WTC11 (cell line): ENCODE measurements at regions not wholly inside any gene's neighbourhood (a gene's known extent, or its start where the extent isn't known, plus 50 kb on each side); places are given as distances from the start of the nearest gene placed in this dataset.
"Not testable (repeated sequence)": the region's sequence is repeated elsewhere in the genome, so short reads cannot be mapped to it uniquely, and the experiment has no call there.

Experiments
- ATAC-seq: fragments of 200-7000 bp; cut with Tn5 transposase; 2 replicates; pipeline ENCODE4 v1.10.0; 2021; ENCODE audit warnings: mild to moderate bottlenecking, moderate library complexity
- CTCF ChIA-PET: fragments of 300-600 bp; sonication (Branson Sonifier 250); formaldehyde crosslinking; loops from one replicate; lab custom pipeline; 2021; ENCODE audit warnings: antibody characterized with exemption; lab: Charles Lee
- POLR2A ChIA-PET: fragments of 350-600 bp; sonication (Branson Sonifier 250); formaldehyde crosslinking; loops from one replicate; lab custom pipeline; 2021; ENCODE audit warnings: antibody characterized with exemption; lab: Charles Lee
- DNase-seq: peaks from one replicate; pipeline ENCODE4 v3.0.0; 2021; ENCODE audit warnings: low spot score
- H3K27ac Mint-ChIP-seq: 2 replicates; pipeline ENCODE4 v1.8.0; 2021; ENCODE audit warnings: mixed read lengths
- H3K27me3 Mint-ChIP-seq: 2 replicates; pipeline ENCODE4 v1.8.0; 2021; ENCODE audit warnings: low read depth, mild to moderate bottlenecking, moderate library complexity, mixed read lengths
- H3K36me3 Mint-ChIP-seq: 2 replicates; pipeline ENCODE4 v1.8.0; 2021; ENCODE audit warnings: mixed read lengths
- H3K4me1 Mint-ChIP-seq: 2 replicates; pipeline ENCODE4 v1.8.0; 2022; ENCODE audit warnings: mixed read lengths
- H3K4me3 Mint-ChIP-seq: 2 replicates; pipeline ENCODE4 v1.8.0; 2021; ENCODE audit warnings: mild to moderate bottlenecking, moderate library complexity, mixed read lengths
- H3K9me3 Mint-ChIP-seq: 2 replicates; pipeline ENCODE4 v1.8.0; 2021; ENCODE audit warnings: mixed read lengths
- ATF1 ChIP-seq: sonication (generic); formaldehyde crosslinking; IDR thresholded peaks from 2 replicates; pipeline ENCODE4 v1.8.1; 2023; ENCODE audit warnings: mild to moderate bottlenecking, moderate library complexity, missing genetic modification reagents
- EMX1 ChIP-seq: fragments of 250-450 bp; sonication (Bioruptor Pico); IDR thresholded peaks from 2 replicates; pipeline ENCODE4 v1.8.0; 2021; ENCODE audit warnings: mild to moderate bottlenecking
- ESRRA ChIP-seq: sonication (generic); formaldehyde crosslinking; IDR thresholded peaks from 2 replicates; pipeline ENCODE4 v1.8.1; 2022; ENCODE audit warnings: mild to moderate bottlenecking, missing genetic modification reagents, borderline replicate concordance
- FOXJ3 ChIP-seq: sonication (generic); formaldehyde crosslinking; IDR thresholded peaks from 2 replicates; pipeline ENCODE4 v1.9.0; 2021; ENCODE audit warnings: missing genetic modification reagents, mild to moderate bottlenecking, borderline replicate concordance
- FOXP4 ChIP-seq: sonication (generic); formaldehyde crosslinking; IDR thresholded peaks from 2 replicates; pipeline ENCODE4 v1.8.0; 2022; ENCODE audit warnings: mild to moderate bottlenecking, missing genetic modification reagents
- IRF2 ChIP-seq: sonication (generic); formaldehyde crosslinking; IDR thresholded peaks from 2 replicates; pipeline ENCODE4 v1.8.0; 2022; ENCODE audit warnings: low read depth, missing genetic modification reagents, borderline replicate concordance
- JAZF1 ChIP-seq: fragments of 250-450 bp; sonication (Bioruptor Pico); IDR thresholded peaks from 2 replicates; pipeline ENCODE4 v1.9.0; 2021; ENCODE audit warnings: moderate library complexity, mild to moderate bottlenecking, inconsistent platforms
- MYBL2 ChIP-seq: sonication (generic); formaldehyde crosslinking; IDR thresholded peaks from 2 replicates; pipeline ENCODE4 v1.8.1; 2023; ENCODE audit warnings: mild to moderate bottlenecking, moderate library complexity, missing genetic modification reagents
- NFATC4 ChIP-seq: fragments of 250-450 bp; sonication (Bioruptor Pico); IDR thresholded peaks from 2 replicates; pipeline ENCODE4 v1.9.0; 2021; ENCODE audit warnings: mild to moderate bottlenecking
- NFE2L1 ChIP-seq: sonication (generic); formaldehyde crosslinking; IDR thresholded peaks from 2 replicates; pipeline ENCODE4 v1.8.1; 2023; ENCODE audit warnings: missing genetic modification reagents
- NFYB ChIP-seq: sonication (generic); formaldehyde crosslinking; conservative IDR thresholded peaks from 2 replicates; pipeline ENCODE4 v1.8.0; 2022; ENCODE audit warnings: low read depth, missing genetic modification reagents
- NR1H2 ChIP-seq: sonication (generic); formaldehyde crosslinking; IDR thresholded peaks from 2 replicates; pipeline ENCODE4 v1.9.0; 2021; ENCODE audit warnings: mild to moderate bottlenecking, moderate library complexity, missing genetic modification reagents
- NR3C1 ChIP-seq: sonication (generic); formaldehyde crosslinking; conservative IDR thresholded peaks from 2 replicates; pipeline ENCODE4 v1.8.1; 2023; ENCODE audit warnings: low read depth, mild to moderate bottlenecking, missing genetic modification reagents
- OVOL2 ChIP-seq: fragments of 250-450 bp; sonication (Bioruptor Pico); IDR thresholded peaks from 2 replicates; pipeline ENCODE4 v1.9.0; 2021; ENCODE audit warnings: mild to moderate bottlenecking, borderline replicate concordance
- RELA ChIP-seq: sonication (generic); formaldehyde crosslinking; IDR thresholded peaks from 2 replicates; pipeline ENCODE4 v1.8.1; 2022; ENCODE audit warnings: missing genetic modification reagents, mild to moderate bottlenecking, borderline replicate concordance
- SMAD4 ChIP-seq: sonication (generic); formaldehyde crosslinking; IDR thresholded peaks from 2 replicates; pipeline ENCODE4 v1.8.0; 2022; ENCODE audit warnings: mild to moderate bottlenecking, missing genetic modification reagents
- ZNF219 ChIP-seq: sonication (generic); formaldehyde crosslinking; IDR thresholded peaks from 2 replicates; pipeline ENCODE4 v1.8.0; 2023; ENCODE audit warnings: missing genetic modification reagents, mild to moderate bottlenecking, borderline replicate concordance
- ZNF416 ChIP-seq: fragments of 250-450 bp; sonication (Bioruptor Pico); IDR thresholded peaks from 2 replicates; pipeline ENCODE4 v1.9.0; 2021; ENCODE audit warnings: mild to moderate bottlenecking, inconsistent platforms
- ZNF423 ChIP-seq: fragments of 250-450 bp; sonication (Bioruptor Pico); IDR thresholded peaks from 2 replicates; pipeline ENCODE4 v2.1.2; 2022; ENCODE audit warnings: mild to moderate bottlenecking, moderate library complexity
- ZNF532 ChIP-seq: fragments of 250-450 bp; sonication (Bioruptor Pico); IDR thresholded peaks from 2 replicates; pipeline ENCODE4 v1.9.0; 2021; ENCODE audit warnings: mild to moderate bottlenecking, borderline replicate concordance
- TF ChIP-seq, protein P1 (sequence below): fragments of 250-450 bp; sonication (Bioruptor Pico); IDR thresholded peaks from 2 replicates; pipeline ENCODE4 v1.9.0; 2021; ENCODE audit warnings: mild to moderate bottlenecking
- TF ChIP-seq, protein P2 (sequence below): sonication (generic); formaldehyde crosslinking; IDR thresholded peaks from 2 replicates; pipeline ENCODE4 v1.8.1; 2023; ENCODE audit warnings: mild to moderate bottlenecking, missing genetic modification reagents, moderate library complexity
- TF ChIP-seq, protein P3 (sequence below): fragments of 250-450 bp; sonication (Bioruptor Pico); IDR thresholded peaks from 2 replicates; pipeline ENCODE4 v2.1.2; 2022; ENCODE audit warnings: mild to moderate bottlenecking, moderate library complexity
- TF ChIP-seq, protein P4 (sequence below): fragments of 200-600 bp; IDR thresholded peaks from 2 replicates; pipeline ENCODE4 v1.8.0; 2022; ENCODE audit warnings: antibody characterized with exemption

DNA sequence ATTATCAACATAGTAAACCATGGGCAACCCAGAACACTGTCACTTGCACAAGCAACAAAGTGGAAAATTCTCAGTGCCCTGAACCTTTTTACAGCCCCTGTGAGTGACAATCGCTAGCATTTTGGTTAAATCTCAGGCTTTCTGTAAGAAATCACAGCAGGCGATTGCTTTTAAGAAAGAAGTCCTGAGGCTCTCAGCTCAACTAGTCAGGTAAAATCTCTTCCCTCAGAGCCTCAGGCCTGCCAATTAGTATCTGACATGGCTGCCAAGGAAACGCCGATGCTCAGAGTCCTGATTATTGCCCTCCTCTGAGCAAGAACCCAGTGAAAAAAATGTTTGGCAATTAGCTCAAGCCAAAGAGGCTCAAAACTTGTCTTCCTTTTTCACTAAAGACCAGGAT is 530.8 kb downstream of the DIPK2A start:
- H3K4me3 Mint-ChIP-seq, result no peak overlapping the region
- no peak for DNase-seq
- H3K36me3 Mint-ChIP-seq, result no peaks in the 10 kb centered on the region
- ATAC-seq, result peak; percentile 47
- peak overlapping the region; percentile 4; the same call in 1 of the 2 replicates for H3K27ac Mint-ChIP-seq
- ChIA-PET POLR2A (no interaction called here), CTCF (no interaction called here)
- H3K9me3 Mint-ChIP-seq, result peaks cover 17% of the 10 kb centered on the region
- TF ChIP-seq ESRRA (CRISPR knock-in tag) (no peak), NFYB (CRISPR knock-in tag) (no peak), FOXP4 (no peak), ZNF219 (no peak), NR3C1 (CRISPR knock-in tag) (no peak), JAZF1 (CRISPR knock-in tag) (no peak), RELA (no peak), FOXJ3 (CRISPR knock-in tag) (no peak), ATF1 (CRISPR knock-in tag) (no peak), MYBL2 (CRISPR knock-in tag) (no peak), NFATC4 (no peak), NR1H2 (CRISPR knock-in tag) (no peak), IRF2 (CRISPR knock-in tag) (no peak), ZNF423 (CRISPR knock-in tag) (no peak)
- TF ChIP-seq, protein P1, sequence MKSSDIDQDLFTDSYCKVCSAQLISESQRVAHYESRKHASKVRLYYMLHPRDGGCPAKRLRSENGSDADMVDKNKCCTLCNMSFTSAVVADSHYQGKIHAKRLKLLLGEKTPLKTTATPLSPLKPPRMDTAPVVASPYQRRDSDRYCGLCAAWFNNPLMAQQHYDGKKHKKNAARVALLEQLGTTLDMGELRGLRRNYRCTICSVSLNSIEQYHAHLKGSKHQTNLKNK, result no peak
- TF ChIP-seq, protein P2, sequence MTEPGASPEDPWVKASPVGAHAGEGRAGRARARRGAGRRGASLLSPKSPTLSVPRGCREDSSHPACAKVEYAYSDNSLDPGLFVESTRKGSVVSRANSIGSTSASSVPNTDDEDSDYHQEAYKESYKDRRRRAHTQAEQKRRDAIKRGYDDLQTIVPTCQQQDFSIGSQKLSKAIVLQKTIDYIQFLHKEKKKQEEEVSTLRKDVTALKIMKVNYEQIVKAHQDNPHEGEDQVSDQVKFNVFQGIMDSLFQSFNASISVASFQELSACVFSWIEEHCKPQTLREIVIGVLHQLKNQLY (CRISPR knock-in tag), result no peak
- TF ChIP-seq, protein P3, sequence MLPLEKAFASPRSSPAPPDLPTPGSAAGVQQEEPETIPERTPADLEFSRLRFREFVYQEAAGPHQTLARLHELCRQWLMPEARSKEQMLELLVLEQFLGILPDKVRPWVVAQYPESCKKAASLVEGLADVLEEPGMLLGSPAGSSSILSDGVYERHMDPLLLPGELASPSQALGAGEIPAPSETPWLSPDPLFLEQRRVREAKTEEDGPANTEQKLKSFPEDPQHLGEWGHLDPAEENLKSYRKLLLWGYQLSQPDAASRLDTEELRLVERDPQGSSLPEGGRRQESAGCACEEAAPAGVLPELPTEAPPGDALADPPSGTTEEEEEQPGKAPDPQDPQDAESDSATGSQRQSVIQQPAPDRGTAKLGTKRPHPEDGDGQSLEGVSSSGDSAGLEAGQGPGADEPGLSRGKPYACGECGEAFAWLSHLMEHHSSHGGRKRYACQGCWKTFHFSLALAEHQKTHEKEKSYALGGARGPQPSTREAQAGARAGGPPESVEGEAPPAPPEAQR (CRISPR knock-in tag), result no peak
- H3K27me3 Mint-ChIP-seq, result no peaks in the 10 kb centered on the region
- peaks cover 20% of the 10 kb centered on the region for H3K4me1 Mint-ChIP-seq

DNA sequence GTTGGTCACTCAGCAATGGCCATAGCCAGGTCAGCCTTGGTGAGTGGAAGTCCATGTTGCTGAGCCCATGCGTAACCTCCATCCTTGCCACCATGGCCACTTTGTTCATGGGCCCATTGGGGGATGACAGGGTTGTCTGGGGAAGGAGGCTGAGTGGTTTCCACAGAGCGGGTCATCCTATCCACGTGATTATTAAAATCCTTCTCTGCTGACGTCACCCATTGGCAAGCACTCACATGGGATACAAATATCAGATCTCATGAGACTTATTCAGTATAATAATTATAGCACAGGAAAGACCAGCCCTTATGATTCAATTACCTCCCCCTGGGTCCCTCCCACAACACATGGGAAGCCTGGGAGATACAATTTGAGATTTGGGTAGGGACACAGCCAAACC is 534.8 kb downstream of the DIPK2A start:
- Mint-ChIP-seq H3K4me1 (peaks cover 12% of the 10 kb centered on the region), H3K9me3 (peaks cover 14% of the 10 kb centered on the region)
- DNase-seq, ATAC-seq, POLR2A ChIA-PET, H3K36me3 Mint-ChIP-seq, H3K27ac Mint-ChIP-seq, H3K27me3 Mint-ChIP-seq, H3K4me3 Mint-ChIP-seq, CTCF ChIA-PET: not testable (repeated sequence)

GRCh38 chr3:144511346-144511745 is 539.7 kb downstream of the DIPK2A start:
- ChIA-PET POLR2A (no interaction called here), CTCF (no interaction called here)
- Mint-ChIP-seq H3K27ac (no peak overlapping the region), H3K9me3 (peaks cover 1% of the 10 kb centered on the region; the same call in 1 of the 2 replicates), H3K27me3 (no peaks in the 10 kb centered on the region), H3K36me3 (no peaks in the 10 kb centered on the region), H3K4me3 (no peak overlapping the region), H3K4me1 (peaks cover 6% of the 10 kb centered on the region; the same call in 1 of the 2 replicates)
- DNase-seq (no peak), ATAC-seq (no peak)
- TF ChIP-seq ZNF532 (CRISPR knock-in tag), result no peak
- TF ChIP-seq OVOL2 (CRISPR knock-in tag), result no peak
- no peak for TF ChIP-seq SMAD4 (CRISPR knock-in tag)
- no peak for TF ChIP-seq EMX1 (CRISPR knock-in tag)
- TF ChIP-seq NFE2L1 (CRISPR knock-in tag), result no peak
- TF ChIP-seq, protein P4, sequence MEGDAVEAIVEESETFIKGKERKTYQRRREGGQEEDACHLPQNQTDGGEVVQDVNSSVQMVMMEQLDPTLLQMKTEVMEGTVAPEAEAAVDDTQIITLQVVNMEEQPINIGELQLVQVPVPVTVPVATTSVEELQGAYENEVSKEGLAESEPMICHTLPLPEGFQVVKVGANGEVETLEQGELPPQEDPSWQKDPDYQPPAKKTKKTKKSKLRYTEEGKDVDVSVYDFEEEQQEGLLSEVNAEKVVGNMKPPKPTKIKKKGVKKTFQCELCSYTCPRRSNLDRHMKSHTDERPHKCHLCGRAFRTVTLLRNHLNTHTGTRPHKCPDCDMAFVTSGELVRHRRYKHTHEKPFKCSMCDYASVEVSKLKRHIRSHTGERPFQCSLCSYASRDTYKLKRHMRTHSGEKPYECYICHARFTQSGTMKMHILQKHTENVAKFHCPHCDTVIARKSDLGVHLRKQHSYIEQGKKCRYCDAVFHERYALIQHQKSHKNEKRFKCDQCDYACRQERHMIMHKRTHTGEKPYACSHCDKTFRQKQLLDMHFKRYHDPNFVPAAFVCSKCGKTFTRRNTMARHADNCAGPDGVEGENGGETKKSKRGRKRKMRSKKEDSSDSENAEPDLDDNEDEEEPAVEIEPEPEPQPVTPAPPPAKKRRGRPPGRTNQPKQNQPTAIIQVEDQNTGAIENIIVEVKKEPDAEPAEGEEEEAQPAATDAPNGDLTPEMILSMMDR, result no peak
- TF ChIP-seq, protein P1, result no peak
- no peak for TF ChIP-seq ZNF416
